LNCAP (cell line): ENCODE measurements at regions not wholly inside any gene's neighbourhood (a gene's known extent, or its start where the extent isn't known, plus 50 kb on each side); places are given as distances from the start of the nearest gene placed in this dataset.

Experiments used
- TF ChIP-seq, protein P1 (sequence below): fragments of 450-650 bp; IDR thresholded peaks from 2 replicates; pipeline ENCODE4 v1.5.1; 2017; ENCODE audit warnings: mild to moderate bottlenecking

DNA sequence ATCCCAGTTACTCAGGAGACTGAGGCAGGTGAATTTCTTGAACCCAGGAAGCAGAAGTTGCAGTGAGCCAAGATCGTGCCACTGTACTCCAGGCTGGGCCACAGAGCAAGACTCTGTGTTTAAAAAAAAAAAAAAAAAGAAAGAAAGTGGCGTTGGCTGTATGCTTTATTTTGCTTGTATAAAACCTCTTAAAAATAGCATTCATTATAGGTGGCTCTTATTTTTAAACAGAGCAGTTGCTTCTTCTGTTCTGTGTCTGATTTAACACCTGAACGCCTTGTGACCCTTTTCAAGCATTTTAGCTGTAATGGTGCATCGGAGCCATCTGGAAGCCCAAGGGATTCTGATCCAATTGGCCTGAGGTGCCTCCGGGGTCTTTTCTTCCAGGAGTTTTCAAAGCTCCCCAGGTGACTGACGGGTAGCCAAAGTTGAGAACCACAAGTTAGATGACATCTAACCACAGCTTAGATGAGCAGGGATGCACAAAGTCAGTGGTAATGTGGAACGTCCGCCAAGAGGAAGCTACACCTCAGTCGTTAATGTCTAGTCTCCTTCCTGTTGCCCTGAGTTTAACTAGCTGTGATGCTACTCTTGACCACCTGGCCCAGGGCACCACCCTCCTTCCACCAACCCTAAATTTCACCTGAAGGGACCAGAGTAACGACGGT is 274.6 kb upstream of the KLF6 start:
- TF ChIP-seq, protein P1, sequence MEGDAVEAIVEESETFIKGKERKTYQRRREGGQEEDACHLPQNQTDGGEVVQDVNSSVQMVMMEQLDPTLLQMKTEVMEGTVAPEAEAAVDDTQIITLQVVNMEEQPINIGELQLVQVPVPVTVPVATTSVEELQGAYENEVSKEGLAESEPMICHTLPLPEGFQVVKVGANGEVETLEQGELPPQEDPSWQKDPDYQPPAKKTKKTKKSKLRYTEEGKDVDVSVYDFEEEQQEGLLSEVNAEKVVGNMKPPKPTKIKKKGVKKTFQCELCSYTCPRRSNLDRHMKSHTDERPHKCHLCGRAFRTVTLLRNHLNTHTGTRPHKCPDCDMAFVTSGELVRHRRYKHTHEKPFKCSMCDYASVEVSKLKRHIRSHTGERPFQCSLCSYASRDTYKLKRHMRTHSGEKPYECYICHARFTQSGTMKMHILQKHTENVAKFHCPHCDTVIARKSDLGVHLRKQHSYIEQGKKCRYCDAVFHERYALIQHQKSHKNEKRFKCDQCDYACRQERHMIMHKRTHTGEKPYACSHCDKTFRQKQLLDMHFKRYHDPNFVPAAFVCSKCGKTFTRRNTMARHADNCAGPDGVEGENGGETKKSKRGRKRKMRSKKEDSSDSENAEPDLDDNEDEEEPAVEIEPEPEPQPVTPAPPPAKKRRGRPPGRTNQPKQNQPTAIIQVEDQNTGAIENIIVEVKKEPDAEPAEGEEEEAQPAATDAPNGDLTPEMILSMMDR = no peak

DNA sequence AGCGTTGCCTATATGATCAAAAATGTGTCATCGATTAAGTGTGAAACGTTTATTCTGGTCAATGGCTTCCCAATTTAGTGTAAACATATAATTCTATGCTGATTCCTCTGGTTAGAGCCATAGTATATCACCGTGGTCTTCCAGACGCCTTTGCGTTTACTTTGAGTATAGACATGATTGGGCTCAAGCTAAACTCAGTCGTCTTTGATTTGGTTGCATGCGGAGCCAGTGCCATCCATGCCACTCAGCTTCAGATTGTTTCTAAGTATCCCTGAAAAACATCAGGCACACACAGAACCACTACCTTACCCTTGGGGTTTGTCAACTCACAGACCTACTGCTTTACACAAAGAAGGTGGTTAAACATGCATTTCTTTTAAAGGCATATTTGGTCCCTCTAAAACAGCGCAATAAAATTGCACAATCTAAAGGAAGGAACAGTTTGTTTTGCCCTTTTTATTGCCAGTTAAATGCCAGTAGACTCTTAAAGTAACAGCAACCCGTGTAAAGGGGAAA is 273.6 kb upstream of the KLF6 start:
- TF ChIP-seq, protein P1 = no peak

DNA sequence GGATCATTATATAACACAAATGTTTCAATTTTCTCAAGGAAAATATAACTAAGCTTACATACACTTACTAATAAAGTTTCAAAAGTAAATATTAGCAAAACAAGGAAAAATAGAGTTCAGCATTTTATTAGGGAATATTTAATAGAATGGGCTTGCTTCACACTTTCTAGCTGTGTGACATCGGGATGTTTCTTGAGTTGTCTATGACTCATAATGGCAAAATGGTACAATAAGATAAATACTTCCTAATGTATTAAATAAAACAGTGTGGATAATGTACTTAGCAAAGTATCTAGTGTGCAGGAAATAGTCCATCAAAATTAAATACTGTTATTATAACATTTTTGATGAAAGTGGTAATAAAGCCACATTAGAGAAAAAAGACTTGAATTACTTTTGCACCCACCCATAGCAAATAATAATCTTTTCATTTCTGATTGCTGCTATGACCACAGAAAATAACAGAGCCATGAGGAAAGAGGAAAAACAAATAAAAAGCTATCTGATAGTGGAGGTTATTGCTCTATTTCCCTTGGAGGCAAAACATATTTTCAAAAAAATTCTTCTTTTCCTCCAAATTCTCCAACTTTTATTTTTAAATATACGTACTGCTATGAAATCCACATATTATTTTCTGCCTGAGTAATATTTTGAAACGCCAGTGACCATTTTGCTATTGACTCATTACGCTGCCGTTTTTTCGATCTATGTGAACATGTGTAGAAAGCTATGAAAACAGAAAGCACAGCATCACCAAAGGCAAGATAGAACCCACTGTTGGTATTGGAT is 272.9 kb upstream of the KLF6 start:
- TF ChIP-seq, protein P1 = no peak

DNA sequence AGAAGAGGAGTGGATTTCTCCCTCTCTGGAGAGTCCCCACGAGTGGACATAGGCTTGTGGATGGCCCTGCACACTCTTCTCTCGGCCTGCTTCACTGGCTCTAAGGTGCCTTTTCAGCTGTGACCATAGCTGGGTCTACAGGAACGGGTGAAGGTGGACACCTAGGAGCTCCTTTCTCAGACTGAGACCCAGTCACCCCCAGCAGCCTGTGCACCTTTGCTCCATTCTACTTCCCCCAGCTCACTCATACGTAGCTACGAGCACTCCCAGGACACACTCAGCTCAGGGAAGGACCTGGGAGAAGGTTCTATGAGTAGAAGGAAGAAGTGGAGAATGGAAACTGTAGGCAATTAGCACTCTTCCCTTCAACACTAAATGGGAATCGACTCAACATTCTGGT is 272.0 kb upstream of the KLF6 start:
- TF ChIP-seq, protein P1 = no peak

DNA sequence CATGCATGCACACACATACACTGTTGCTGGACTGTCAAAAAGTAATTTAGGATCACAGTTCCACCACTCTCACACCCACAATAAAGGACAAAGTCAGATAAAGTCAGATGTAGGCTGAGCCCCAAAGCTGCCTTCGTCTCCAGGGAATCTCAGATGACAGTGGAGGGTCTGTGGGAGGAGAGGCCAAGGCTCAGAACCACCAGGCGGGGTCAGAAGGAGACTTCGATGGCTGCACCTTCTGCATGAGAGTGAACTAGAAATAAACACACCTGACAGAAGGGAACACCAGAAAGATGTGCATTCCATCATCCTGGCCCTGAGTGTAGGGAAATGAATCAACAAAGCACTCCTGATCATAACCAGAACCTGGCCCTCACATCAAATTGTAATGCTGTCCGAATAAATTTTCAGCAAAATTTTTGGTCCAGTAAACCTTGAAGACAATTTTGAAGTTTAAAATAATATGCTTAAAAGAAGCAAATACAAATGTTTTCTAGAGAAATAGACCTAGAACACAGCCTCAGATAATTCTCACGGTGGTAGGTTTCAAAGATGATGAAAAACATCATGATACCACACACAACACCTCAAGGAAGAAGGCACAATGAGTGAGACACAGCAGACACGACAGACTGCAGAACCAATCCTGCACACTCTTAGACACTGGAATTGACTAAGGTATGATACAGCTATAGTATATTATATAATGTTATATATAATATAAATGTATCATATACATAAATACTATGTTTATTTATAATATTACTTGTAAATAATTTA is 269.8 kb upstream of the KLF6 start:
- TF ChIP-seq, protein P1 = no peak

DNA sequence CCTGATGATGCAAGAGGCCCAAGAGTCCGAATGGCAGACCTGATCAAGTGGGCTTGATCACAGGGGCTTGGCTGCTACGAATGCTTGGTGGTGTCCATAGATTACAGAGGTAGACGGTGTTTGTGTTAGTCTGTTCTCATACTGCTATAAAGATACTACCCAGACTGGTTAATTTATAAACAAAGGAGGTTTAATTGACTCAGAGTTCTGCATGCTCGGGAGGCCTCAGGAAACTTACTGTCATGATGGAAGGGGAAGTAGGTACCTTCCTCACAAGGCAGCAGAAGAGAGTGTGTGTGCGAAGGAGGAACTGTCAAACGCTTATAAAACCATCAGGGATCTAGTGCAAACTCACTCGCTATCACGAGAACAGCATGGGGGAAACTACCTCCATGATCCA is 268.9 kb upstream of the KLF6 start:
- TF ChIP-seq, protein P1 = no peak

DNA sequence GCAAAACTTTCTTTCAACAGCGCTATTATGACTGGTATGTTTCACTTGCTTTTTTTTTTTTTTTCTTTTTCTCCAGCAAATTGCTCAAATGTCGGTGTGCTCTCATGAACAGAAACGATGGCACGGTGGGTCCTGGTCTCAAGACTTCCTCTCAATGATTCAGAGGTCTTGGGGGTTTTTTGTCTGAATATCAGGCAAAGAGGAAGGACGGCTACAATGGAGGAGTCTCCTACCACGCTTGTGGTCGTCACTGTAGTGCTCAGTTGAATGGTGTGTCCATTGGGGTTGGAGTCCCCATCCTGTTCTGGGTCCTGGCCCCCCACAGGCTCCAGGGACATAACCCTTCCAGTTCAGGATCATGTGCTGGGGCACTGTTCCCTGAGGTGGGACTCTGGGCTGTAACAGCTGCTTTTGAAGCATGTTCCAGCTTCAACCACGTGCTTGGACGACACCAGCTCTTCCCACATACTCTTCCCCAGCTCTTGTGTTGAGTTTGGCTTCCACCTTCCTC is 266.7 kb upstream of the KLF6 start:
- TF ChIP-seq, protein P1 = no peak
